HG03342 (cell line): ENCODE measurements at regions not wholly inside any gene's neighbourhood (a gene's known extent, or its start where the extent isn't known, plus 50 kb on each side); places are given as distances from the start of the nearest gene placed in this dataset.
"Not testable (repeated sequence)": the region's sequence is repeated elsewhere in the genome, so short reads cannot be mapped to it uniquely, and the experiment has no call there.

Experiments used
- ATAC-seq: cut with Tn5 transposase; IDR thresholded peaks from one replicate; pipeline ENCODE4 v1.9.1; 2021; ENCODE audit warnings: mild to moderate bottlenecking, moderate library complexity; ENCODE audit not compliant: unreplicated experiment

- no peak for ATAC-seq
Measured at GRCh38 chr9:29039258-29039657, 1466.0 kb upstream of the C9orf72 start.

- no peak for ATAC-seq
Measured at GRCh38 chr9:29043072-29043471, 1469.8 kb upstream of the C9orf72 start.

GRCh38 chr9:29044959-29045358, 1471.7 kb upstream of the C9orf72 start:
- no peak for ATAC-seq

GRCh38 chr9:29060041-29060440, 1486.8 kb upstream of the C9orf72 start:
- no peak for ATAC-seq

GRCh38 chr9:29062446-29062845, 1489.2 kb upstream of the C9orf72 start:
- no peak for ATAC-seq

DNA sequence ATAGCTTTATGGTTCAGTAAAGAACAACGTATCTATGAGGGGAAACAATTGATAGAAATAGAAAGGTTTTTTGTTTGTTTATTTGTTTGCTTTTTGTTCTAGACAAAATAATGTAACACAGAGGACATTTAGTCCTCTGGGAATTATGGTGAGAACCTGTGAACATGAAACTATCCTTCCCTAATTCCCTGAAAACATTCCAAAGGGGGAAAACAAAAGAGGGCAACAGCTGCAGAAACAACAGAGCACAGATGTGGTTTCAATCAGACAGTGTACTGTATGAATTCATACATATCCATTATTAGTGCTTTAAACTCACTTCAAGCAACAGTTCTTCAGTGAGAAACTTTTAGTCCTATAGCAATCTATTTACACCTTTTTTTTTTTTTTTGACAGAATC, 1489.8 kb upstream of the C9orf72 start:
- no peak for ATAC-seq

GRCh38 chr9:29066141-29066640, 1492.9 kb upstream of the C9orf72 start:
- no peak for ATAC-seq

- ATAC-seq = no peak
Measured at GRCh38 chr9:29068461-29068860, 1495.2 kb upstream of the C9orf72 start.

DNA sequence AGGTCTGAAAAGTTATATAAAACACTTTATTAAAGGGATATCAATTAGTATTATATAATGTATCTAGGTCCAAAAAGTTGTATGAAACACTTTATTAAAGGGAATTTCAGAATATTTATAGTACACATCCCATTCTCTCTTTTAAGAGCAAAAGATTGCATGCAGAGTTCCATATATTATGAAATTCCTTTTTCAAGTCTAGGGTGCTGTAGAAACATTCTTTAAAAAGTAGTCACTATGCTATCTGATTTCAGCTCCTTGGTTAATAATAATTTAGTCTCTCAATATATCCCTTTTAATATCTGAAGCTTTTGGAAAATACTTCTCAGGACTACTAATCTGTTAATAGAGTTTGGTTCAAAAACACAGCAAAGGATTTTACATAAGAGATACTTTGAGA, 1496.1 kb upstream of the C9orf72 start:
- no peak for ATAC-seq

GRCh38 chr9:29078063-29078666, 1504.9 kb upstream of the C9orf72 start:
- no peak for ATAC-seq

DNA sequence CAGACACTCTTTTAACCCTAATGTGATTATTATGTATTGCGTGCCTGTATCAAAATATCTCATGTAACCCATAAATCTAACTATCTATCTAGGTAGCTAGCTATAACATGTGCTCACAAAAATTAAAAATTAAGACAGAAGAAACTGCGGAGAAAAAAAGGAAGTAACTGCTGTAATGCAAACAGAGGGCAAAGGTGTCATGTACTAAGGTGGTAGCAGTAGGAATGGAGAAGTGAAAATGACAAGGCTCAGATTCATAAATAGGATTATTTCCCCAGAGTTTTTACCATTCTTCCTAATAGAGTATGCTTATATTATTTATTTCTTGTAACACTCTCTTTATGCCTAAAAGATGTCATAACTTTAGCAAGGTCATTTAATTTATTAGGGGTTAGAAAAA, 1527.5 kb upstream of the C9orf72 start:
- no peak for ATAC-seq

GRCh38 chr9:29104166-29104565, 1530.9 kb upstream of the C9orf72 start:
- ATAC-seq = not testable (repeated sequence)

DNA sequence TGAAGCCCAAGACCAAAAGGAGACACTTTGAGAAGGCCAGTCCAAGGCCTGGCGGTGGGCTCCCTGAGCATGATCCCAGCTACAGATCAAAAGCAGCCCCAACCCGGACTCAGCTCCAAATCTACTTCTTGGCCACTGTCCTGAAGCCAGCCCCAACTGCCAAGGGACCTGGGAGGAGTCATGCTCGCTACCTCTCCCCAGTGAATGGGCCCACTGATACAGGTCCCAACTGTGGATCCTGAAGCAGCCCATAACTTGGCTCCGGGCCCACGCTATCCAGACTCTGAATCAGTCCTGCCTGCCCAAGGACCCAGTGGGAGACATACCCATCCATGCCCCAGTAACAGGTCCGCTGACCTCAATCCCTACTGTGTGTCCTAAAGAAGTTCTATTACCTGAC, 1545.3 kb upstream of the C9orf72 start:
- ATAC-seq = no peak

- ATAC-seq = no peak
Measured at GRCh38 chr9:29126783-29127182, 1553.5 kb upstream of the C9orf72 start.

GRCh38 chr9:29129763-29130162, 1556.5 kb upstream of the C9orf72 start:
- ATAC-seq = no peak

DNA sequence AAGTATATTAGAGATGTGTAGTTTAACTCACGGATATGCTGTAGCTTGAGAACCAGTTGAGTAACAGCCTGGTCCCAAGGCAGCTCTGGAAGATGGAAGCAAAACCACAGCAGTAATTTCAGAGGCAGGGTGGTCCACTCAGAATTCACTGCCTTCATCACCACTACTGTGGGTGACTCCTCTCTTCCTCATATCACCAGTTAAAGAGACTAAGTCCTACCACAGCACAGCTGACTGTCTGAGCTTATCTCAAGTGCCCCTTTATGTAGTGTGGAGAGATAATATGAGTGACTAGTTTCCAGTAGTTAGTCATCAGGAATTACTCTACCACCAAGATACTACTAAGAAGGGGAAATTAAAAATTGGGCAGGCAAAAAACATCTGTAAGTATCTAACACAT, 1571.2 kb upstream of the C9orf72 start:
- ATAC-seq = no peak

DNA sequence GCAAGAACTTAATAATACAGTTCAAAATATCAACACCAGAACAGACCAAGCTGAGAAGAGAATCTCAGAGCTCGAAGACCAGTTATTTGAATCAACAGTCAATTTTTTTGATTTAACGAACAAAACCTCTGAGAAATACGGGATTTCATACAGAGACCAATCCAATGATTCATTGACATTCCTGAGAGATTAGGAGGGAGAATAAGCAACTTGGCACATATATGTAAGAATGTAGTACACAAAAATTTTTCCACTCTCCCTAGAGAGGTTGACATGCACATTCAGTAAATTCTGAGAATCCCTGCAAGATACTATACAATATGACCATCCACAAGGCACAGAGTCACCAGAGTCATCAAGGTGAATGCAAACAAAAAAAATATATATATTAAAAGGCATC, 1577.3 kb upstream of the C9orf72 start:
- no peak for ATAC-seq

- ATAC-seq = no peak
Measured at GRCh38 chr9:29160763-29161353, 1587.6 kb upstream of the C9orf72 start.

DNA sequence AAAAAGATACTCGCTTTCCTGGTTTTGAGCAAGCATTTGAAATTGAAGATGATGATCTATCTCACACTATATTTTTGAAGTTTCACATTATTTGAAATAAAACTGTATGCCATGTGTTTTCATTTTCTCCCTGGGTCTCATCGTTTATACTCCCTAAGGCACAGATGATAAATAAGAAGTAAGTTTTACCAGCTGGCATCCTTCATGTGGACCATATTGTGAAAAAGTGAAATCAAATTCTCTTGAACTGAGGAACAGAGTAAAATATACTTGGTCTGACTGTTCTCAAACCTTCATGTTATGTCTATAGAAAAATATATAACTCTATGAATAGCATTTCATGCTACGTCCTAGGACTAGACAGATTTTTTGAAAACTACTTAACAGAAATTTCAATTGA, 1600.9 kb upstream of the C9orf72 start:
- ATAC-seq = no peak

- ATAC-seq = no peak
Measured at GRCh38 chr9:29176231-29176630, 1603.0 kb upstream of the C9orf72 start.

DNA sequence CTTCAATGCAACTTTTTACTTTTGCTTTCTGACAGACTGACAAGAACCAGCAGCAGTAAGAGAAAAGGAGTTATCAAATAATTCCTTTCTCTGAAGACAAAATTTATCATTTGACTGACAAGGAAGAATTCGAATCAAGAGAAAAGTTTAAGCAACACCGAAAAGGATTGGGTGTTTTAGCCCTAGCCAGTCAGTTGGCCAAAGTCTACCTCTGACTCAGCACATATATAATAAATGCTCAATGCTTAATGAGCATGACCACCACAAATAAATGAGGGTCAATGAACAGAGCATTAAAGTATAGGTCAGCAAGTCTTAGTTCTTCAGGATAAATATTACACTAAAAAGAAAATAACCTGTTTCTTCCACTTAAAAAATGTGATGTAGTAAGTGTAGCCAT, 1603.5 kb upstream of the C9orf72 start:
- no peak for ATAC-seq

GRCh38 chr9:29183971-29184370, 1610.7 kb upstream of the C9orf72 start:
- no peak for ATAC-seq

GRCh38 chr9:29188771-29189170, 1615.5 kb upstream of the C9orf72 start:
- ATAC-seq = not testable (repeated sequence)
